ENCODE measurements at regions not wholly inside any gene's neighbourhood (a gene's known extent, or its start where the extent isn't known, plus 50 kb on each side); places are given as distances from the start of the nearest gene placed in this dataset.
A peak's percentile ranks its signal among the peaks of the same experiment; 100 is the strongest.

DNA sequence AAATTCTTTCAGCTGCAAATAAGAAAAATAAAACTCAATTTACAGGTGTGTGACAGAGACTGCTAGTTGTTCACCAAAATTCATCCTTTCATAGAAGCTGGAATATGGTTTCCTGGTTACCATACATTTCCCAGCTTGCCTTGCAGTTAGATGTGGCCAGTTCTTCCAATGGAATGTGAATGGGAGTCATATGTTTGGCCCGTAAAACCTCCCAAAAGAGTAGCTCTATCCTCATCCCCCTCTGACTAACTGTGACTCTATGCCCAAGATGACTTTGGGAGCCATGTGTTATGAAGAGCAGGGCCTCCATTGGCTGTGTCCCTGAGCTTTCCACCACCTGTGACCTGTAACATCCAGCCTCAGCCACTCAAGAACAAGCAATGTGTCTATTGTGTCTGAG lies 90.6 kb upstream of the NGF start:
- Histone ChIP-seq H3K36me3 (no peaks in the 10 kb centered on the region), H3K9me3 (no peaks in the 10 kb centered on the region), H3K4me3 (no peak overlapping the region), H3K27ac (no peak overlapping the region), H3K4me1 (no peaks in the 10 kb centered on the region), H3K27me3 (ENCODE audit: low read depth) (no peaks in the 10 kb centered on the region)
- DNase-seq (no peak), ATAC-seq (no peak)
- intact Hi-C loops (cut with DNase I) = no loop called here
- TF ChIP-seq CTCF (IDR thresholded peaks at IDR 0.05) = no peak

- intact Hi-C loops (cut with DNase I) = no loop called here
- H3K4me3 ChIP-seq = no peak overlapping the region
- no peak overlapping the region for H3K27ac ChIP-seq
- H3K4me1 ChIP-seq = no peaks in the 10 kb centered on the region
- DNase-seq (no peak), ATAC-seq (no peak)
- H3K27me3 ChIP-seq (ENCODE audit: low read depth) = no peaks in the 10 kb centered on the region
- no peaks in the 10 kb centered on the region for H3K36me3 ChIP-seq
- no peak for TF ChIP-seq CTCF (IDR thresholded peaks at IDR 0.05)
- no peaks in the 10 kb centered on the region for H3K9me3 ChIP-seq
Measured at GRCh38 chr1:115428256-115428655, 90.2 kb upstream of the NGF start.

DNA sequence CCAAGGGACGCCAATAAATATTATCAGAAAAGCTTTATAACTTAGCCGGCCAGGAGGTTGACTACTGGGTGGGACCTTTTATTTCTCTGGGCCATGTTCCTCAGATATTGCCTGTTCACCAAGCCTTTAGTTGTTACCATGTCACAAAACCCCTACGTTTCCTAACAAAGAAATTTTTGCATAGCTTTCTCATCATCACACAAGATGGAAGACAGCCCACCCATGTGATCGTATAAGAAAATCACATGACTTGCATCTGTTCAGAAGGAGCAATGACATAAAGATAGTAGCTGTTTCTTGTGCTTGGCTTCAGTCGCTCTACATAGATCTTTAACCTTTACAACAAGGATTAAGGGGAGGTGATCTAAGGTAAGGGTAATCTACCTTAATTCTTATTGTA lies 88.9 kb upstream of the NGF start:
- ATAC-seq = no peak
- Histone ChIP-seq H3K36me3 (no peaks in the 10 kb centered on the region), H3K4me3 (no peak overlapping the region), H3K27ac (no peak overlapping the region), H3K27me3 (ENCODE audit: low read depth) (no peaks in the 10 kb centered on the region), H3K4me1 (no peaks in the 10 kb centered on the region), H3K9me3 (no peaks in the 10 kb centered on the region)
- TF ChIP-seq CTCF (IDR thresholded peaks at IDR 0.05) = no peak
- DNase-seq = no peak
- intact Hi-C loops (cut with DNase I) = no loop called here

DNA sequence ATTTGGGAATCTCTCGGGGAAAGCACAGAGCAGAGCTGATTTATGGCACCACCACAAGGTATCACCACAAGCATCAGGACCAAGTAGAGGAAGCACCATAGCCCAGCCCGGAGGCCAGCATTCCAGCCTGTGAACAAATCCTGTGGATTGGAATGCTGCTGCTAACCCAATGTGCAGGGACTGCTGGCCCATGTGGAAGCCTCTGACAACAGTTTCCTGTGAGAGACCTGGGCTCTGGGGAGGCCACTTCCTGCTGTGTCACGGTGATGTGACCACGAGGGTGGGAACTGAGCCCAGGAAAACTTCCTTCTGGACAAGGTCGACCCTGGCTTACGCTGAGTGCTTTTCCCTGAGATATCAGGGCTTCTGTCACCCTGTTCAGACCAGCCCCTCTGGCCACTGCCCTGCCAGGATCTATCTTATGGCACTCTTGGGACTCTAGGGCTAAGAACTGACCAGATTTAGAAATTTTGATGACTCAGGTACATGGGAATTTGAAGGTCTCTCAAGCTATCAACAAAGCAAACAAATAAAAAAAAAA lies 88.3 kb upstream of the NGF start:
- intact Hi-C loops (cut with DNase I) = no loop called here
- H3K27ac ChIP-seq = no peak overlapping the region
- peak; percentile 41 to 53 for ATAC-seq

GRCh38 chr1:115425442-115425841 lies 87.4 kb upstream of the NGF start:
- Histone ChIP-seq H3K9me3 (no peaks in the 10 kb centered on the region), H3K27ac (no peak overlapping the region), H3K4me3 (no peak overlapping the region), H3K4me1 (no peaks in the 10 kb centered on the region), H3K27me3 (ENCODE audit: low read depth) (no peaks in the 10 kb centered on the region), H3K36me3 (no peaks in the 10 kb centered on the region)
- ATAC-seq (no peak), DNase-seq (no peak)
- no peak for TF ChIP-seq CTCF (IDR thresholded peaks at IDR 0.05)
- intact Hi-C loops (cut with DNase I) = no loop called here

More for the DNA sequence above, 88.3 kb upstream of the NGF start:
- H3K4me3 ChIP-seq = no peak overlapping the region
- no peaks in the 10 kb centered on the region for H3K36me3 ChIP-seq
- no peaks in the 10 kb centered on the region for H3K27me3 ChIP-seq (ENCODE audit: low read depth)
- no peaks in the 10 kb centered on the region for H3K4me1 ChIP-seq
- no peaks in the 10 kb centered on the region for H3K9me3 ChIP-seq
- no peak for DNase-seq
- TF ChIP-seq CTCF (IDR thresholded peaks at IDR 0.05) = no peak

DNA sequence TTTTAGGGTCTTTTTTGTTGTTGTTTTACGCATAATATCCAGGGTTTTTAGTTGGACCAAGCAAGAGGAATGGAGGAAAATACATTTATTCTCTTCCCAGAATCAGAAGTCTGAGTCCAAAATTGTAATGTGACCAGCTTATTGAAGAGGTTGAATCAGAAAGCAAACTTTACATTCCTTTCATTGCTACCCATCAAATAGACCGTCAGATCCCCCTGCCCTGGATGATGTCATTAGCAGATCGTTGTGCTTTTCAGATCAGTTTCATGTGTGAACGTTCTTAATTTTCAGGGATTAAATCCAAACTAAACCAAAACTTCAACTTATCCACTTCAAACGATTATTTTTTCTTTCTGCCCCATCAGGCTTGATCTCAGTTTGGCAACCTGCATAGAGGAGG lies 85.7 kb upstream of the NGF start:
- DNase-seq (no peak), ATAC-seq (no peak)
- H3K4me1 ChIP-seq = no peaks in the 10 kb centered on the region
- TF ChIP-seq CTCF (IDR thresholded peaks at IDR 0.05) = no peak
- H3K4me3 ChIP-seq = no peak overlapping the region
- no peaks in the 10 kb centered on the region for H3K9me3 ChIP-seq
- H3K27me3 ChIP-seq (ENCODE audit: low read depth) = no peaks in the 10 kb centered on the region
- intact Hi-C loops (cut with DNase I) = no loop called here
- no peak overlapping the region for H3K27ac ChIP-seq
- H3K36me3 ChIP-seq = no peaks in the 10 kb centered on the region
